ENCODE measurements at regions not wholly inside any gene's neighbourhood (a gene's known extent, or its start where the extent isn't known, plus 50 kb on each side); places are given as distances from the start of the nearest gene placed in this dataset.

DNA sequence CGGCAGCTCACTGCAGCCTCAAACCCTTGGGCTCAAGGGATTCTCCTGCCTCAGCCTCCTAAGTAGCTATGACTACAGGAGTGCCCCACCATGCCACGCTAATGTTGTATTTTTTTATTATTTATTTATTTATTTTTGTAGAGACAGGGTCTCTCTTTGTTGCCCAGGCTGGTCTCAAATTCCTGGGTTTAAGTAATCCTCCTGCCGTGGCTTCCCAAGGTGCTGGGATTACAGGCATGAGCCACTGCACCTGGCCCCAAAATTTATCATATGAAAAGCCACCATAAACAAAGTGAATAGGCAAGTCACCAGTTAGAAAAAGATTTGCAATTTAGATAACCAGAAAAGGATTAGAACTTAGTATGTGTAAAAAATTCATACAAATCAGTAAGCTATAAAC is 138.6 kb upstream of the NCK2 start (continued):
- TF ChIP-seq EZH2 (IDR thresholded peaks at IDR 0.05) (no peak), TCF7L2 (IDR thresholded peaks at IDR 0.05; ENCODE audit: borderline replicate concordance, extremely low read depth, insufficient read depth, insufficient read length) (no peak), EZH2phosphoT487 (IDR thresholded peaks at IDR 0.05; ENCODE audit: borderline replicate concordance) (no peak), SP1 (IDR thresholded peaks at IDR 0.05; ENCODE audit: low read depth) (no peak), FOSL1 (IDR thresholded peaks at IDR 0.05; ENCODE audit: low read depth) (no peak), ELF1 (IDR thresholded peaks at IDR 0.05; ENCODE audit: borderline replicate concordance, low read depth) (no peak), SRF (IDR thresholded peaks at IDR 0.05; ENCODE audit: low read depth) (no peak)
- TF ChIP-seq, protein P1, sequence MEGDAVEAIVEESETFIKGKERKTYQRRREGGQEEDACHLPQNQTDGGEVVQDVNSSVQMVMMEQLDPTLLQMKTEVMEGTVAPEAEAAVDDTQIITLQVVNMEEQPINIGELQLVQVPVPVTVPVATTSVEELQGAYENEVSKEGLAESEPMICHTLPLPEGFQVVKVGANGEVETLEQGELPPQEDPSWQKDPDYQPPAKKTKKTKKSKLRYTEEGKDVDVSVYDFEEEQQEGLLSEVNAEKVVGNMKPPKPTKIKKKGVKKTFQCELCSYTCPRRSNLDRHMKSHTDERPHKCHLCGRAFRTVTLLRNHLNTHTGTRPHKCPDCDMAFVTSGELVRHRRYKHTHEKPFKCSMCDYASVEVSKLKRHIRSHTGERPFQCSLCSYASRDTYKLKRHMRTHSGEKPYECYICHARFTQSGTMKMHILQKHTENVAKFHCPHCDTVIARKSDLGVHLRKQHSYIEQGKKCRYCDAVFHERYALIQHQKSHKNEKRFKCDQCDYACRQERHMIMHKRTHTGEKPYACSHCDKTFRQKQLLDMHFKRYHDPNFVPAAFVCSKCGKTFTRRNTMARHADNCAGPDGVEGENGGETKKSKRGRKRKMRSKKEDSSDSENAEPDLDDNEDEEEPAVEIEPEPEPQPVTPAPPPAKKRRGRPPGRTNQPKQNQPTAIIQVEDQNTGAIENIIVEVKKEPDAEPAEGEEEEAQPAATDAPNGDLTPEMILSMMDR (IDR thresholded peaks at IDR 0.05 in 2 of 3, conservative IDR thresholded peaks at IDR 0.05 in 1 of 3; ENCODE audit: borderline replicate concordance in 1 of 3, insufficient read depth in 1 of 3, low read depth in 2 of 3, low read length in 2 of 3) = no peak

DNA sequence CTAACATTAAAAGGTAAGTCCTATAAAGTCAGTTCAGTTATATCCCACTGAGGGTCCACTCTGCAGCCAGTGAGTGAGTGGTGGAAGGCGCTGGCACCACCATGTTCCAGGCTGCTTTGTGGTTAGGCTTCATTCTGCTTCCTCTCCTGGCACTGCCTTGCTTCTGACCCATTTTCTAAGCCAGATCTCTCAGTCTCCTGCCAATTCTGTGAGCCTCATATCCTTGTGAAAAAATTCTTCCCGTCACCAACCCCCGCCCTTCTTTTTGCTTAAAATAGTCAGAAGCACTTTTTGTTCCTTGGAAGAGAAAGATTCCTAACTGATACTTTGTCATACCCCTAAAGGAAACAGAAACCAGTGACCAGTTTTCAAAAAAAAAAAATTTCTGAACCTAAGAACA is 139.8 kb upstream of the NCK2 start:
- Histone ChIP-seq H3K9ac (ENCODE audit: low read length) (no peak overlapping the region), H3K4me2 (ENCODE audit: low read length) (no peak overlapping the region), H3K4me1 (ENCODE audit: control insufficient read depth in 1 of 2, insufficient read depth in 2 of 2, low read length in 2 of 2) (no peaks in the 10 kb centered on the region), H3K27me3 (ENCODE audit: insufficient read depth, low read length) (0 out of 2 replicates have a peak, but pooled peaks cover 6% of the 10 kb centered on the region), H3K9me2 (ENCODE audit: insufficient read depth) (no peaks in the 10 kb centered on the region), H3K4me3 (replicated peaks in 1 of 2; ENCODE audit: low read depth in 1 of 2, low read length in 2 of 2) (no peak overlapping the region), H3K79me2 (ENCODE audit: insufficient read depth, low read length) (no peaks in the 10 kb centered on the region), H4K20me1 (ENCODE audit: insufficient read depth) (no peaks in the 10 kb centered on the region), H3K9me3 (ENCODE audit: control insufficient read depth in 1 of 2, insufficient read depth in 1 of 2, low read depth in 1 of 2, low read length in 2 of 2) (no peaks in the 10 kb centered on the region), H3K36me3 (ENCODE audit: control insufficient read depth in 1 of 2, insufficient read depth in 2 of 2, low read length in 2 of 2) (no peaks in the 10 kb centered on the region), H2AFZ (ENCODE audit: low read depth, low read length, poor library complexity, severe bottlenecking) (no peak overlapping the region), H3K27ac (ENCODE audit: low read depth, low read length) (no peak overlapping the region)
- RAD21 ChIA-PET (ENCODE audit: low non-redundant PET in 1 of 2, low total read pairs in 2 of 2, uncharacterized antibody in 2 of 2, unreplicated experiment in 2 of 2) = no interaction called here
- POLR2A ChIA-PET = no interaction called here
- ATAC-seq (no peak), DNase-seq (ENCODE audit: low read depth, low spot score) (no peak)
- TF ChIP-seq SIN3A (IDR thresholded peaks at IDR 0.05; ENCODE audit: low read depth) (no peak), ZFX (IDR thresholded peaks at IDR 0.05) (no peak), EZH2 (IDR thresholded peaks at IDR 0.05) (no peak), ZNF274 (IDR thresholded peaks at IDR 0.05; ENCODE audit: low read depth, low read length) (no peak), YY1 (IDR thresholded peaks at IDR 0.05; ENCODE audit: extremely low read depth, insufficient replicate concordance, low read depth, low read length) (no peak), TCF7L2 (IDR thresholded peaks at IDR 0.05; ENCODE audit: borderline replicate concordance, extremely low read depth, insufficient read depth, insufficient read length) (no peak)
- CTCF ChIA-PET = no interaction called here
- BruUV-seq (replicated peaks) = no TSS peak
- intact Hi-C loops (cut with micrococcal nuclease) = no loop called here

Data from HCT116 (cell line).